OCI-LY1 (cell line): ENCODE measurements at regions not wholly inside any gene's neighbourhood (a gene's known extent, or its start where the extent isn't known, plus 50 kb on each side); places are given as distances from the start of the nearest gene placed in this dataset.

Experiments
- H2AFZ ChIP-seq: fragments of 200-600 bp; sonication (generic), shearing (Covaris generic); 2 replicates; pipeline ENCODE4 v1.6.0; 2014; ENCODE audit warnings: antibody characterized with exemption, mild to moderate bottlenecking, low read length
- H3F3A ChIP-seq: fragments of 200-600 bp; sonication (generic), shearing (Covaris generic); 2 replicates; pipeline ENCODE4 v1.6.0; 2014; ENCODE audit warnings: mild to moderate bottlenecking, antibody characterized with exemption, low read length, moderate library complexity; ENCODE audit not compliant: insufficient read depth
- H3K27ac ChIP-seq: fragments of 200-600 bp; sonication (generic); 2 replicates; pipeline ENCODE4 v1.5.1; 2014; ENCODE audit warnings: low read length, mixed run types, mild to moderate bottlenecking, low read depth; ENCODE audit not compliant: poor library complexity, severe bottlenecking
- H3K27me3 ChIP-seq: fragments of 200-600 bp; sonication (generic); 2 replicates; pipeline ENCODE4 v1.6.0; 2014; ENCODE audit warnings: antibody characterized with exemption, mild to moderate bottlenecking, low read length, moderate library complexity; ENCODE audit not compliant: insufficient read depth
- H3K36me3 ChIP-seq: fragments of 200-600 bp; sonication (generic); 2 replicates; pipeline ENCODE4 v1.6.1; 2014; ENCODE audit warnings: mild to moderate bottlenecking, antibody characterized with exemption, low read length, moderate library complexity, mixed read lengths; ENCODE audit not compliant: insufficient read depth
- H3K4me1 ChIP-seq: fragments of 200-600 bp; sonication (generic); 2 replicates; pipeline ENCODE4 v1.5.1; 2014; ENCODE audit warnings: mild to moderate bottlenecking, low read length, moderate library complexity; ENCODE audit not compliant: insufficient read depth, severe bottlenecking
- H3K4me2 ChIP-seq: fragments of 200-600 bp; sonication (generic), shearing (Covaris generic); 2 replicates; pipeline ENCODE4 v1.6.1; 2014; ENCODE audit warnings: low read length
- H3K4me3 ChIP-seq: fragments of 200-600 bp; sonication (generic); 2 replicates; pipeline ENCODE4 v1.5.1; 2014; ENCODE audit warnings: low read length, low read depth, mild to moderate bottlenecking, mixed read lengths; ENCODE audit not compliant: poor library complexity, severe bottlenecking
- H3K79me2 ChIP-seq: fragments of 200-600 bp; shearing (Covaris generic); 2 replicates; pipeline ENCODE4 v1.6.1; 2016; ENCODE audit warnings: mixed run types, low read length, mixed read lengths; ENCODE audit not compliant: insufficient read depth
- H3K9ac ChIP-seq: fragments of 200-600 bp; sonication (generic), shearing (Covaris generic); 2 replicates; pipeline ENCODE4 v1.6.1; 2014; ENCODE audit warnings: mild to moderate bottlenecking, low read length, mixed read lengths
- H3K9me2 ChIP-seq: fragments of 200-600 bp; sonication (generic), shearing (Covaris generic); 2 replicates; pipeline ENCODE4 v1.6.1; 2014; ENCODE audit warnings: low read depth, mild to moderate bottlenecking, low read length, mixed read lengths
- H3K9me3 ChIP-seq: fragments of 200-600 bp; shearing (Covaris generic); 2 replicates; pipeline ENCODE4 v1.6.1; 2014; ENCODE audit warnings: low read length, mixed read lengths
- H4K20me1 ChIP-seq: fragments of 200-600 bp; sonication (generic), shearing (Covaris generic); 2 replicates; pipeline ENCODE4 v1.6.0; 2016; ENCODE audit warnings: mild to moderate bottlenecking, low read length; ENCODE audit not compliant: insufficient read depth
- EZH2 ChIP-seq: fragments of 200-600 bp; sonication (generic), shearing (Covaris generic); IDR thresholded peaks from 2 replicates; pipeline ENCODE4 v1.8.0; 2017; ENCODE audit warnings: borderline replicate concordance, mixed run types, mild to moderate bottlenecking, antibody characterized with exemption, low read length, moderate library complexity, mixed read lengths
- TF ChIP-seq, protein P1 (sequence below): fragments of 200-600 bp; sonication (generic), shearing (Covaris generic); IDR thresholded peaks from 2 replicates; pipeline ENCODE4 v1.5.1; 2017; ENCODE audit warnings: mild to moderate bottlenecking, antibody characterized with exemption, low read length, moderate library complexity, mixed read lengths

DNA sequence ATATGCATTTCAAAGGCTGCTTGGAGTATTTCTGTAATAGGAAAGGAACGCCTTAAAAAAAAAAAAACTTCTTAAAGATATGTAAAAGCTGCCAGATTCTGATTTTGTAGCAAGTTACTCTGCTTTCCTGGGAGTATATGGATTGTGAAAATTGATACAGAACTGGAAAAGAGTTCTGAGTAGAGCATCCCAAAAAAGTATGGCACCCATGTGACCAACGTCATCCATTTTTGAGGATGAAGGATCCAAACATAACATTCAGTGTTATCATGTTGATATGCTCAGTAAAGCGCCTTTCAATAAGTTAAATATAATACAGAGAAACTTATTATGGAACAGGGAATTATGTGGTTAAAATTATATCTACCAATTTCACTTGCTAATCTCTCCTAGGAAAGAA lies 978.4 kb upstream of the POU3F3 start:
- H3F3A ChIP-seq: no peaks in the 10 kb centered on the region
- H3K79me2 ChIP-seq: no peaks in the 10 kb centered on the region
- no peak overlapping the region for H3K27ac ChIP-seq
- H3K4me2 ChIP-seq: no peak overlapping the region
- H3K9me3 ChIP-seq: no peaks in the 10 kb centered on the region
- no peaks in the 10 kb centered on the region for H3K36me3 ChIP-seq
- no peaks in the 10 kb centered on the region for H4K20me1 ChIP-seq
- TF ChIP-seq, protein P1, sequence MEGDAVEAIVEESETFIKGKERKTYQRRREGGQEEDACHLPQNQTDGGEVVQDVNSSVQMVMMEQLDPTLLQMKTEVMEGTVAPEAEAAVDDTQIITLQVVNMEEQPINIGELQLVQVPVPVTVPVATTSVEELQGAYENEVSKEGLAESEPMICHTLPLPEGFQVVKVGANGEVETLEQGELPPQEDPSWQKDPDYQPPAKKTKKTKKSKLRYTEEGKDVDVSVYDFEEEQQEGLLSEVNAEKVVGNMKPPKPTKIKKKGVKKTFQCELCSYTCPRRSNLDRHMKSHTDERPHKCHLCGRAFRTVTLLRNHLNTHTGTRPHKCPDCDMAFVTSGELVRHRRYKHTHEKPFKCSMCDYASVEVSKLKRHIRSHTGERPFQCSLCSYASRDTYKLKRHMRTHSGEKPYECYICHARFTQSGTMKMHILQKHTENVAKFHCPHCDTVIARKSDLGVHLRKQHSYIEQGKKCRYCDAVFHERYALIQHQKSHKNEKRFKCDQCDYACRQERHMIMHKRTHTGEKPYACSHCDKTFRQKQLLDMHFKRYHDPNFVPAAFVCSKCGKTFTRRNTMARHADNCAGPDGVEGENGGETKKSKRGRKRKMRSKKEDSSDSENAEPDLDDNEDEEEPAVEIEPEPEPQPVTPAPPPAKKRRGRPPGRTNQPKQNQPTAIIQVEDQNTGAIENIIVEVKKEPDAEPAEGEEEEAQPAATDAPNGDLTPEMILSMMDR: no peak
- no peak for TF ChIP-seq EZH2
- no peak overlapping the region for H3K4me3 ChIP-seq
- H3K4me1 ChIP-seq: no peaks in the 10 kb centered on the region
- no peak overlapping the region for H3K9ac ChIP-seq
- no peaks in the 10 kb centered on the region for H3K9me2 ChIP-seq
- H3K27me3 ChIP-seq: no peaks in the 10 kb centered on the region
- H2AFZ ChIP-seq: no peak overlapping the region

DNA sequence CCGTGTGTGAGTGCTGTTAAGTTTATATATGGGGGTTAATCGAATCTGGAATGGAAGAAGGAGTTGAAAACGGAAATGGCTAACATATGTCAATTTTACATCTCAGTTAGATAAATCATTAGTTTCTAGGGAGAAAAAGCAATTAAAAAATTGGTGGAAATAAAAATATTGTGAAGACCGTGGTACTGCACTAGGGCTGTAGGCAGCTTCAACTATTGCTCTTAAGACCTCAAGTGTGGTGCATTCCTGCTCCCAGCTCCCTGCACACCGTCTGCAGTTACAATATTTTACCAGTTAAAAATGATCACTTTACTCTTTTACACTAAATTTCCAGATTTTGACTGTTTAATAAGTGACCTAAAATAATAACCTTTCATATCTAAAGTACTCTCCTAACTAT lies 977.3 kb upstream of the POU3F3 start:
- Histone ChIP-seq H3K9me2 (no peaks in the 10 kb centered on the region), H3F3A (no peaks in the 10 kb centered on the region), H3K4me3 (no peak overlapping the region), H3K9ac (no peak overlapping the region), H3K9me3 (no peaks in the 10 kb centered on the region), H3K79me2 (no peaks in the 10 kb centered on the region), H4K20me1 (no peaks in the 10 kb centered on the region), H3K27me3 (no peaks in the 10 kb centered on the region), H3K4me2 (no peak overlapping the region), H3K27ac (no peak overlapping the region), H3K36me3 (no peaks in the 10 kb centered on the region), H2AFZ (no peak overlapping the region), H3K4me1 (no peaks in the 10 kb centered on the region)
- no peak for TF ChIP-seq EZH2
- TF ChIP-seq, protein P1: no peak

DNA sequence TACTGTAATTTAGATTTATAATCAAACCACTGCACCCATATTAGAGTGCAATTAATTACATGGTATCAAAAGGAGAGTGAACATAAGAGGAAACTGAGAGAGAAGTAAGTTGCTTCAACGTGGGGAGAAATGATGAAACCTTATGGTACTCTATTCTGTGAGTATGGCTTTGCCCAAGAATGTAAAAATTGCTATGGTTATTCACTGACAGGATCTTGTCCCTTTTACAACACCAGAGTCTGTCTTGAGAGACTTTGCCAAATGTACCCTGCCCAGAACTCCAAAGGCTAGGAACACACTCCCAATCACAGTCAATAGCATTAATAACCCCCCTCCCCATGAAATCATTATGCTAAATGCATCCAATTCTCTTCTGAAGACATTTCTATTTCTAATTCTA lies 974.8 kb upstream of the POU3F3 start:
- H3K9ac ChIP-seq: no peak overlapping the region
- no peak overlapping the region for H3K27ac ChIP-seq
- no peaks in the 10 kb centered on the region for H3K9me2 ChIP-seq
- no peaks in the 10 kb centered on the region for H3F3A ChIP-seq
- no peaks in the 10 kb centered on the region for H3K4me1 ChIP-seq
- no peaks in the 10 kb centered on the region for H4K20me1 ChIP-seq
- TF ChIP-seq, protein P1: no peak
- TF ChIP-seq EZH2: no peak
- no peak overlapping the region for H3K4me3 ChIP-seq
- H3K27me3 ChIP-seq: no peaks in the 10 kb centered on the region
- H3K9me3 ChIP-seq: no peaks in the 10 kb centered on the region
- no peak overlapping the region for H3K4me2 ChIP-seq
- H3K36me3 ChIP-seq: no peaks in the 10 kb centered on the region
- H2AFZ ChIP-seq: no peak overlapping the region
- H3K79me2 ChIP-seq: no peaks in the 10 kb centered on the region
